ENCODE measurements at regions not wholly inside any gene's neighbourhood (a gene's known extent, or its start where the extent isn't known, plus 50 kb on each side); places are given as distances from the start of the nearest gene placed in this dataset.

- DNase-seq = no peak
These were observed 54.8 kb upstream of the KLHL29 start for GRCh38 chr2:23330214-23330613.

Measured in femur (tissue), 1 donor.